SHP77 treated with DMSO at 0.1 percent for 48 hours (cell line): ENCODE measurements at regions not wholly inside any gene's neighbourhood (a gene's known extent, or its start where the extent isn't known, plus 50 kb on each side); places are given as distances from the start of the nearest gene placed in this dataset.

ENCODE experiments used
- DNase-seq: peaks from one replicate; lab custom pipeline; 2025; lab: John Stamatoyannopoulos, UW

DNA sequence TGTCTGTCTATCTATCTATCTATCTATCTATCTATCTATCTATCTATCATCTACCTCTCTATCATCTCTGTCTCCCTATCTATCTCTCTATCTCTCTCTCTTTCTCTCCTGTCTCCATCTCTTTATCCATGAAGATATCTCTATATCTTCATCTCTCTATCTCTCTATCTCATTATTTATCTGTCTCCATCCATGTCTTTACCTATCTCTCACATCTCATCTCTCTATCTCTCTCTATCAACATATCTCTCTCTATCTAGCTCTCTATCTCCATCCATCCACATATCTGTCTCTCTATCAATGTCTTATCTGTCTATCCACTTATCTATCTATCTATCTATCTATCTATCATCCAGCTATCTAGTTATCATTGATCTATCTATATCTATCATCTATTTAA, 292.1 kb upstream of the IRX2 start:
- DNase-seq = no peak

DNA sequence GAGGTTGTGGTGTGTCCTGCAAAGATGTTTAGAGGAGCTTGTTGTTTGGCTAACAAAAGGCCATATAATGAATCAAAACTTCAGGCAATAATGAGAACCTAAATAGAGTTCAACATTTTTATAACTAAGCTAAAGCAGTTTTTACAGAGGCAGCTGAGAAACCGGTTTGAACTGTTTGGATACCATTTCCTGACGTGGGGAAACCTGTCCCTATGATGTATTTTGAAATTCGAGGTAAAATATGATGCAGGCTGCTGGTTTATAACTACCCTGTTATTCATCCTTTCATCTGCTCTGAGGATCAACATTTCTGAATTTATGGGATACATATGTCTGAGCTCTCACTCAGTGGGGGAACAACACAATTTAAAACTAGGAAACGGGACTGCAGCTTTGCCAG, 289.5 kb upstream of the IRX2 start:
- no peak for DNase-seq

DNA sequence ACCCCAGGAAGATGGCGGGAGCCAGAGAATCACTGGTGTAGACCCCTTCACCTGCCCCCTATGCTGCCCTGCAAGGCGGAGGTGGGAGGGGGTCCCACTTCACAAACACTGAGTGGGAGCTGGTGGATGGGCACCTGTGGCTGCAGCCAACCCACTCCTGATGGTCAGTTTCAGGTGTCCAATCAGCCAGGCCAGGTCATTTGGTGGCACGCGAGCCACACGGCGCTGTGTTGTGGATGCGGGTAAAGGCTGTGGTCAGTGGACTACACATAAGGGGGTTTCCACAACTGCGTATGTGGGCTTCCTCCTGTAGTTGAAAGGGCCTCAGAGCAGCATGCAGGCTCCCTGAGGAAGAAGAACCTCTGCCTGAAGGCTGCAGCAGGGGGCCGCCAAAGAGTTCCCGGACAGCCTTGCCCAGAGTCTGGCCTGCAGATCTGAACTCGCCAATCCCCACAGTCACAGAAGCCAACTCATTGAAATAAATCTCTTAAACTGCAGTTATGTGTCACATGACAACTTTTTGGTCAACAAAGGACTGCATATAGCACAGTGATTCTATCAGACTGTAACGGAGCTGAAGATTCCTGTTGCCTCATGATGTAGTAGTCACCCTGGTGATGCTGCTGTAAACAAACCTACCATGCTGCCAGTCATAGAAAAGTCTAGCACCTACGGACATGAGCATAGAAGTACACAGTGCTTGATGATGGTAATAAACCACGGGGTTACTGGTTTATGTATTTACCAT, 284.7 kb upstream of the IRX2 start:
- no peak for DNase-seq

DNA sequence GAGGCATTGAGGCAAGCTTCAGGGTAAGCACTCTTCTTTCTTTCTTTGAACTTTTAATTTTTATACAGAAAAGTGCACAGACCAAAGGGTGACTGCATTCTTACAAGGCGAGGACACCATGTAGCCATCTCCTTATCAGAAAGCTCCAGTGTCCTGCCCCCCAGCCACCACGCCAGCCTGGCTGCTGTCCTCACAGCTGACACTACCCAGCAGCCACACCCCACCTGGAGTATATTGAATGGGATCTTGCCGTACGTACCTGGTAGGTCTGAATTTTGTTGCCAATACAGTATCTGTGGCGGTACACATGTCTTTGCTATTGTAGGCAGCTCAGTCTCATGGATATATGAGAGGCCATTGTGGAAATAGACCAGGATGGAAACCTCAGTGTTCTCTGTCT, 284.0 kb upstream of the IRX2 start:
- DNase-seq = no peak

DNA sequence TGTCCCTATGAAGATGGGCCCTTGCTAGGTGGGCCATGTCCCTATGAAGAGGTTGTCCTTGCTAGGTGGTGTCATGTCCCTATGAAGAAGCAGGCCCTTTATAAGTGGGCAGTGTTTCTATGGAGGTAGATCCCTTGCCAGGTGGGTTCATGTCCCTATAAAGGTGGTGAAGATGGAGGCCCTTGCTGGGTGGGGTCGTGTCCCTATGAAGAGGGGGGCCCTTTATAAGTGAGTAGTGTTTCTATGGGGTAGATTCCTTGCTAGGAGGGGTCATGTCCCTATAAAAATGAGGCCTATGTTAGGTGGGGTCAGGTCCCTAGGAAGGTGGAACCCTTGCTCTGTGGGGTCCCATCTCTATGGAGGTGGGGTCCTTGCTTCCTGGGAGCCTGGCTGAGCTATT, 283.4 kb upstream of the IRX2 start:
- no peak for DNase-seq

DNA sequence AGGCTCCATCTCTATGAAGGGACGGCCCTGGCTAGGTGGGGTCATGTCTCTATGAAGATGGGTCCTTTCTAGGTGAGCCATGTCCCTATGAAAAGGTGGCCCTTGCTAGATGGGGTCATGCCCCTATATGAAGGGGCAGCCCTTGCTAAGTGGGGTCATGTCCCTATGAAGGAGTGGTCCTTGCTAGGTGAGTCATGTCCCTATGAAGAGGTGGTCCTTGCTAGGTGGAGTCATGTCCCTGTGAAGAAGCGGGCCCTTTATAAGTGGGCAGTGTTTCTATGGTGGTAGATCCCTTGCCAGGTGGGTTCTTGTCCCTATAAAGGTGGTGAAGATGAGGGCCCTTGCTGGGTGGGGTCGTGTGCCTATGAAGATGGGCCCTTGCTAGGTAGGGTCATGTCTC, 283.0 kb upstream of the IRX2 start:
- DNase-seq = no peak

DNA sequence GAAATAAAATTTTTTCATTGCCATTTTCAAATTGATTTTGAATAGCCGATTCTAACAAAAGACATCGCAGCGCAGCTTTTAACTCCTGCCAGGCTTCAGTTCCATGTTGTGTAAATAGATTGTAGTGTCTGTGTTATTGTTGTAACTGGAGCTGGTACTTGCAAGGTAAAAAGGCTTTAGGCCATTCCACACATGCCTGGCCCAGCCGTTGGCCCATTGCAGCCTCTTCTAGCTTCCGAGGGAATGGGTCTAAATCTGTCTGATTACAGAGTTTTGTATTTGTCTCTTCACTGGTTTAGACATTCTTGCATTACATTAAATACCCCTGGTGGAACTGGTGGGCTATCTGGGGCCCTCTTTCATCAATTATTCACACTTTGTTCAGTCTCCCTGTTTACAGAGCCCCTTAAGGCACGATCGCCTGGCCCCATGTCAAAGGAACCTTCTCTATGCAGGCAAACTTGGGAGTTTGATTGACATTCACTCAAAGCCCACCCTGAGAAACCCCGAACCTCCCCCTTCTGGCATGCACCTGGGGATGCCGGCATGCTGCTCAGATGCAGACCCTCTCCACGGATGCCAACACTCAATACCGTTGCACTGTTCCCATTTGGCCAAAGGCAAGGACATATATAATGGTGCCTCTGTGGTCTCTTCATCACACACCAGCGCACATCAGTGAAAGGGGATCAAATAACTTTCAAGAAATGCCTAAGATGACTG, 281.7 kb upstream of the IRX2 start:
- DNase-seq = no peak

DNA sequence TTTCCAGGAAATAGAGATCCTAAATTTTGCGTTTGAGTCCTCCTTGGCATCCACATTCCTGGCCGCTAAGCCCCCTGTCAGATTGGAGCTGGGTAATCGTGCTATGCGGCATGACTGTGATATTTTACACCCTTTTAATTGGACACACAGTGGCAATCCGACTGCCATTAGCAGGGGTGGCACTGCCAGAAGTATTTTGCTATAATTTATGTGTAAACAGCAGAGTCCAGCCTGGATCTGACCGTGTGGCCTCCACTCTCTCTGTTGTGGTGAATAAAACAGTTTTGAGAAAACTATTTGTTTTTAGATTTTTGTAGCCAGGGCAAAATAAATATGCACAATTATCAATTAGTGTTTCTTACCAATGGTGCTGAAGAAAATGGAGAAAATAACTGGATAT, 281.0 kb upstream of the IRX2 start:
- no peak for DNase-seq

DNA sequence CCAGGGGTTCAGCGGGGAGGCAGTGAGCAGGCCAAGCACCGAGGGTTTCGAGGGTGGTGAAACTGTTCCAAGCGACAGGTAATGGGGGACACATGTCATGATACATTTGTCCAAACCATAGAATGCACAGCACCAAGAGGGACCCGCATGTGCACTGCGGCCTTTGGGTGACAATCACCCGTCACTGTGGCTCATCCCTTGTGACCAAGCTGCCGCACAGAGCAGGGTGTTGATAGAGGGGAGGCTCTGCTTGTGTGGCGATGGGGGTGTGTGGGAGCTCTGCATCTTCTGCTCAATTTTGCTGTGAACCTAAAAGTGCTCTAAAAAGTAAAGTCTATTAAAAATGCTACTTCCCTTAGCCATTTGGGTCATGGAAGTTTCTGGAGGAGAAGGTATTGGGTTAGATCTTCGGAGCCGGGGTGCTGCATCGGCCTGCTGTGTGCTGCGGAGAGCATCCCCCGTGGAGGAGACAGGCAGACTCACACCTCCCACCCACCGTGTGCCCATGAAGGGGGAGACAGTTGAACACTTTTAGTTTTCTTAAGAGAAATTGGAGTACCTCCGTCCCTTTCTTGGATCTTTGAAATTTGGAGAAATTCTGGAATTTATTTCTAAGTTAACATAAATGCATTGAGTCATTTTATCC, 280.4 kb upstream of the IRX2 start:
- DNase-seq = no peak

DNA sequence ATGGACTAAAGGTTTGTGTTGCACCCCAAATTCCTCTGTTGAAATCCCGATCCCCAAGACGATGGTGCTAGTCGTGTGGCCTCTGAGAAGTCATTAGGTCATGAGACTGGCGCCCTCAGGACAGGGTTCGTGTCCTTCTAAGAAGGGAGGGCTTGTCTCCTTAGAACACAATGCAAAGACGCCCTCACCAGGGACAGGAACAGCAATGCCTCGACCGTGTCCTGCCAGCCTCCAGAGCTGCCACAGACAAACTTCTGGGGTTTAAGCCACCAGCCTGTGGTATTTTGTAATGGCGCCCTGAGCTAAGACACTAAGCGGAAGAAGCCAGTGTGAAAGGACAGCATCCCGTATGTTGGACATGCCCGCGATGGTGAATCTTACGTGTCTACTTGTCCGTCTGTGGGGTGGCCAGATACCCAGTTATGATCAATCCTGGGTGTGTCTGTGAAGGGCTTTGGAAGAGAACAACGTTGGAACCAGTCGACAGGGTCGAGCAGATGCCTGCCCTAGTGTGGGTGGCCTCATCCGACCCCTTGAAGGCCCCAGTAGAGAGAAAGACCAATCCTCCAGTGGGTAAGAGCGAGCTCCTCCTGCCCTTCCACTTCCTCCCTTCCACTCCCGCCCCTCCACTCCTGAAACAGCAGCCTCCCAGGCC, 279.2 kb upstream of the IRX2 start:
- no peak for DNase-seq

DNA sequence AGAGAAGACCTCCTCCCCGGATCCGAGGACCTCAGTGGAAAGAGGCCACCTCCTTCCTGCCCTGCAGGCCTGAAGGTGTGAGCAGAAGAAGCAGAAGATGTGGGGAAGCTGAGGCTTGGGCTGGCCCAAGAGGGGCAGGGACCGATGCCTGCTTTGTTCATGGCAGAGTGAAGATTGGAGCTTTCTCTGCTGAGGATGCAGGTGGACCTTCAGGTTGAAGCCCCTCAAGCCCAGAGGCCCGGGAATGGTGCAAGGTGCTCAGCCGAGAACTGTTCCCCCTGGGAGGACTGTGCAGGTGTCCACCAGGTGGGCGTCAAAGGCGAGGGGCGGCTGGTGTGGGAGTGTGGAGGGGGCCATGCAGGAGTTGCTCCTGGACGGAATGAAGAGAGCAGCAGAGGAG, 277.9 kb upstream of the IRX2 start:
- no peak for DNase-seq

DNA sequence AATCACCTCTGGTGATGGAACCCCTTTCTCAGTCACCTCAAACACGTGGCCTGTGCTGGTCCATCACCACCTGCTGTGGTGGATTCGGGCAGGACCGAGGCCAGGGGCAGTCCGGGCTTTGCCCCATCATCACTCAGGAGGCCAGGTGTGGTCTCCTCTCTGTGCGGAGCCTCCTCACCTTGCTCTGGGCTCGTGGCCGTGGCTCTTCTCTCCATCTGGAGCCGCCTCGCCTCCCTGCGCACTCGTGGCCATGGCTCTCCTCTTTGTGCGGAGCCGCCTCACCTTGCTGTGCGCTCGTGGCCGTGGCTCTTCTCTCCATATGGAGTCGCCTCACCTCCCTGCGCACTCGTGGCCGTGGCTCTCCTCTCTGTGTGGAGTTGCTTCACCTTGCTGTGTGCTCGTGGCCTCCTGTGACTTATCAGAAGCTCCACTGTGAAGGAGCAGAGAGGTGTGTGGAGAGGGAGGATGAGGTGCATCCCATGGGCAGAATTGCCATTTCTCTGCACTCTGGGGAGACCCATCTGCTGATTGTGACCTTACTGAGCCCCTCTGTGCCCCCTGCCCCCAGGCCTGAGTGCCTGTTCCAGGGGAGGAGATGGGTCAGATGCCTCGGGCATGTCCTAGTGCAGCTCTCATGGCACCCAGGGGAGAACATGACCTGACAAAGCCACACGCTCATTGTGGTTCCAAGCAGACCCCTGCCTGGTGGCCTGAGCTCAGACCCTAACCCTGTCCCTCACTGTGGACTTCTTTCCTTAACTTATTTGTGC, 276.6 kb upstream of the IRX2 start:
- no peak for DNase-seq

DNA sequence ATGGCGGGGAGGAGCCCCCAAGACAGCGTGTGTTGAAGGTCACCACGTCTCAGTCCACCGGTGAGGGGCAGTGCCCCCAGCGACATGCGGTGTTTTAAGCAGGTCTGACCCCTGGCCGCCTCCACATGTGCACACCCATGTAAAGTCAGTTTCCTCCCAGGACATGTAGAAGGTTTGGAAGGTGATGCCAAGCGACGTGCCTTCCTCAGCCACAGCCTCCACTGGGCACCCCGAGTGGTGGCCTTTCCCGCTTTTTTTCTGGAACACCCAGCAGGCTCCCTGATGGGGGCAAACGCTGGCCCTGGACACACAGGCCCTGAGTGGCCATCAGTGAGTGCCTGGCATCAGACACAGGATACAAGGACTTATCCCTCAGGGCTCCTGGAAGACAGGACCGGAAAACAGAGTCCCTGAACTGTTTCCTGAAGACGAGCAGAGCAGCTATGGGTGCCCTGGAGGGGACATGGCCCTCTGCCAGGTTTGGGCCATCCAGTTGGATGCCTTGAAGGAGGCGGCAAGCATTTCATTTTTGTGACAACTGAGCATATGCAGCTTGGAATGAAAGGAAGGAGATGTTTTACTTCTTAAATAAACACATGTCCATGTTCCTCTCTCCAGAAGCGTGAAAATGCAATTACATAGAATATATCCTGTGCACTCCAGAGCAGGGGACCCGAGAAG, 275.8 kb upstream of the IRX2 start:
- no peak for DNase-seq

DNA sequence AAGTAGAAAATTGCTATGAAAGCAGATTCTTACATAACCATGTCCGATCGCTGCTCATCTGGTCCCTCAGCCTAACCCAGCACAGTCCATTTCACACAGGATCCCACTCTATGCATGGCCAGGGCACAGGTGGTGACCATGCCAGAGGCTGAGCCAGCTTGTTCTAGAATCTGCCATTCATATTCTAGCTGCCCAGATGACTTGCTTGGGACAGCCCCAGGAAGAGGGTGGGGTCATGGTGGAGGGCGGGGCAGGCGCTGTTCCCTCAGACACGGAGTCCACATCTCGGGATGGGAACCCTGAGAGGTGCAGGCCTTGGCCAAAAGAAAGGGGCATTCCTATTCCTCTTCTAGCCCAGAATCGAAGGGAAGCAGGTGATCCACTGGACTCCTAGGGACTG, 275.2 kb upstream of the IRX2 start:
- DNase-seq = no peak

DNA sequence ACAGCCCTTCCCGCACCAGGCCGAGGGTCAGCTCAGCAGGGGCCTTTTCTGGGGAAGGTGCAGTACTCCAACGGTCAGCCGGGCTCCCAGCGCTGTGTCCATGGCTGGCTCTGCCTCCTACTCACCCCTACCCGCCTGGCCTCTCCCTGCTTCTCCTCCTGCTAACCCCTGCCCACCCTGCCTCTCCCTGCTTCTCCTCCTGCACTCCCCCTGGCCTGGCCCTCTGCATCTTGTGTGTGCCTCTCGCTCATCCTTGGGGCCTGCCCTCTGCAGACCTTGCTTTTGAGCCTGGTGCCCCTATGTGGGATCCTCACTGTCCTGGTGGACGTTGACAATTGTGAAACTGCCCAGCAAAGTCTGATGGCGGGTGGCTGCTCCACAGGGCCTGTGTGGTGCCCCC, 274.6 kb upstream of the IRX2 start:
- no peak for DNase-seq

DNA sequence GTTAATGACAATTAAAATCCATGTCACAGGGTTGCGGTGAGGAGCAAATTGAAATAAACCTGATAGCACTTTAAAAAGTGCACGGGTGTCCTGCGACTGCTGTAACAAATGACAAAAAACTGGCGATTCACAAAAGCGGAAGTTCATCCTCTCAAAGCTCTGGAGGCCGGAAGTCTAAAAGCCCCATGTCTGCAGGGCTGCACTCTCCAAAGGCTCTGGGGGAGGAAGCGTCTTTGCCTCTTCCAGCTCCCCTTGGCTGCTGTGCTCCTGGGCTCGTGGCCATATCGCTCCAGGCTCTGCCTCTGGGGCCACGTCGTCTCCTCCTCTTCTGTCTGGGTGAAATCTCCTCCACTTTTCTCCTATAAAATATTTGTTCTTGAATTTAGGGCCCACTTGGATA, 273.9 kb upstream of the IRX2 start:
- DNase-seq = no peak

DNA sequence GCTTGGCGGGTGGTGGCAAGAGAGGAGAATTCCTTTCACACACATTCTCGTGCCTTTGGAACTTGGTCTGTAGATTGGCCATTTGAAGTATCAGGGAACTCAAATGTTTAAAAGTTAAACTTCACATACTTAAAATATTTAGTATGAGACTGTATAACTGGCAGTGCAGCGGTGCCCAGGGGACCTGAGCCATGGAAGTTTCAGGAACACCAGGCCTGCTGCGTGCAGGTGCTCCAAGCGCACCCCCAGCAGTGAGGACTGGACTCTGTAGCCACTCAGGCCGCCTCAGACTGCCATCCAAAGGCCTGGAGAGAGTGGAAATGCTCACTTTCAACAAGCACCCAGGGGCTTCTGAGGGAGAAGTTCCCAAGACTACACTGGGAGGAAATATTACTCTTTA, 273.5 kb upstream of the IRX2 start:
- DNase-seq = no peak

DNA sequence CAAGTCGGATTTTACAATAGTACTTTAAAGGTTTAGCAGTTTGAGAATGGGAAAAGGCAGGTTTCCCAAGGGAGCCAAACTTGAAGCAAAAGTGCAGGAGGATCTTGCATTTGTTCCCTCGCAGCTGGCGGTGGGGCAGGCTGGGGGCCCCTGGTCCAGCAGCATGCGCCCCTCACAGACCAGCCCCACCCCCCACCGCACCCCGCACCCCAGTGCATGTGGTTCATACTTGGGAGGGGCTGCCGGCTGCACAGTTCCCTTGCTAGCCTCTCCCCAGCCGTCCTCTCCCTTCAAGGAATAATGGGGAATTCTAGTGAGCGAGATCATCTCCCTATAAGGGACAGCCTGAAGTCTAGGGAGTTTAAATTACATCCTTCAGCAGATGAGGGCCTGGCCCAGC, 273.1 kb upstream of the IRX2 start:
- no peak for DNase-seq

DNA sequence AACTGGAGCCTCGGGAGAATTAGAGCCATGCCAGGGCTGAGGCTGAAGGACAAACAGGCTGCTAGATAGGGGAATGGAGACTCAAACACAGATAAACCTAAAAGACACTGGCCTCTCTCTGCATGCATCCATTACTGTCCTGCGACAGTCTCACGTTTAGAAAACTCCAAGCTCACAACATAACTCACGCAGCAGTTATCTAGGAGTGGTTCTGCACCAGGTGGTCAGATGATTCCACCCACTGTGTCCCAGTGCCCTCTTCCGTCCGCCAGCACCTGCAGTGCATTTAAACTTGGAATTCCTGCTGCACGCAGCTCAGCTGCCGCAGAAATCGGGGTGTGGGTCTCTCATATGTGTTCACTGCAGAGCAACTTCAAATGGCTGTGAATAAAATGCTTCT, 272.6 kb upstream of the IRX2 start:
- no peak for DNase-seq

DNA sequence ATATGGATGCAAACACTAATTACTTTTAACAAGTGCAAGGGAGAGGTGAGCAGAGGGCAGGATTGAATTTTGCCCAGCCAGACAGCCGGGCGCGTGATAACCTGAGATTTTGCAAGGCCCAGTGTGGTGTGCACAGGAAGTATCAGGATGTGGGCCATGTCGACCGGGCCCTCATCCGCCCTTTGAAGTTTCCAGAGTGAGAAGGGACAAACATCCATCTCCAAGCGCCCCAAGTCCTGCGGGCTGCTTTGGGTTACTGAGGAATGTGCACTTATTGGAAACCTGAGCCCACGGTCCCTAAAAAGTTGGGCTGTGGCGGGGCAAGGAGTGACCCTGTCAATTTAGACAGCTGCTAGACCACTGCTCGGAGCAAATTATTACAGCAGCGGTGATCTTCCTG, 272.2 kb upstream of the IRX2 start:
- no peak for DNase-seq

DNA sequence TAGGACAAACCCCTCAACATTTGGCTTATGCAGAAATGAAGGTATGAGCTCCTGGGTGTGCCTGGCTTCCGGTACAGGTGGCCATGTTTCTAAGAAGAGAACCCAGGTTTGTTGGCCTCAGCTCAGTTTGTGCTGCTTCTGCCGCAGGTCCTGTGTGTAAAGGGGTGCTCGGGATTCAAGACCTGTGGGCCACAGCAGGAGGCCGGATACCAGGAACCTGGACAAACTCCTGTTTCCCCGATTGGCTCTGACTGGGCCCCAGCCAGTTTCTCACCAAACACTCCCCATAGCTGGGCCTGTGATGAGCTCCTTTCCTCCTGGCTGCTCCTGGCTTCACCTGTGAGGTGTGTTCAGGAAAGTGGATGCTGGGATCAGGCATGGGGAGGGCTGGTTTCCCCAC, 271.2 kb upstream of the IRX2 start:
- DNase-seq = no peak

DNA sequence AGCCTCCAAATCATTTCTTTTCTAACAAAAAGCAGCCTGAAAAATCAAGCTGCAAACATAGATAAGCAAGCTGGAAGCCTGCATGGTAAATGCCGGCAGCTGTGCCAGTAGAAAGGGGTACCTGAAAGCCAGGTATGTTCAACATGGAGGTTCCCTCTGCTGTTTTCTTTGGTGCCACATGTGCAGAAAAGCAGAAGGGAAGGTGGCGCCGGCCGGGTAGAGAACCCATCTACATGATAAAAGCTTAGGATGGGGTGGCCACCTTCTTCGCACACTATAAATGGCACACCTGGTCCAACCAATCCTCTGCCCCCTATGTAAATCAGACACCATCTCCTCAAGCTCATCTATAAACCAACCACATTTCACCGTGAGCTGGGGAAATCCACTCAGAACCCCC, 268.9 kb upstream of the IRX2 start:
- no peak for DNase-seq
